ENCODE measurements at regions not wholly inside any gene's neighbourhood (a gene's known extent, or its start where the extent isn't known, plus 50 kb on each side); places are given as distances from the start of the nearest gene placed in this dataset.

GRCh38 chr14:104517426-104517825 is 62.1 kb upstream of the C14orf180 start:
- Histone ChIP-seq H3K4me1 (ENCODE audit: control insufficient read depth in 1 of 2, insufficient read depth in 2 of 2, low read length in 2 of 2) (no peaks in the 10 kb centered on the region), H2AFZ (ENCODE audit: insufficient read depth, low read depth, low read length, poor library complexity, severe bottlenecking) (no peak overlapping the region), H3K9me3 (replicated peaks in 1 of 2; ENCODE audit: control insufficient read depth in 1 of 2, insufficient read depth in 1 of 2, low read length in 2 of 2) (peaks cover 0 to 7% of the 10 kb centered on the region in 2 donors), H3K4me2 (replicated peaks; ENCODE audit: extremely low read depth, low read length, poor library complexity, severe bottlenecking) (no peak overlapping the region), H4K20me1 (ENCODE audit: insufficient read depth, low read length) (no peaks in the 10 kb centered on the region), H3K4me3 (replicated peaks in 1 of 3; ENCODE audit: low read depth in 2 of 3, low read length in 3 of 3) (no peak overlapping the region), H3K27ac (ENCODE audit: low read depth in 1 of 2, low read length in 2 of 2) (no peak overlapping the region), H3K79me2 (ENCODE audit: insufficient read depth, low read length) (no peaks in the 10 kb centered on the region), H3K36me3 (replicated peaks in 1 of 2; ENCODE audit: control insufficient read depth in 1 of 2, insufficient read depth in 2 of 2, low read length in 2 of 2) (no peaks in the 10 kb centered on the region), H3K9ac (ENCODE audit: insufficient read depth, low read length, poor library complexity, severe bottlenecking) (no peak overlapping the region), H3K27me3 (ENCODE audit: control insufficient read depth in 2 of 2, insufficient read depth in 2 of 2, low read length in 2 of 2) (no peaks in the 10 kb centered on the region)
- H3K9me3 Mint-ChIP-seq: peaks cover 0 to 5% (median 3%) of the 10 kb centered on the region in 7 donors
- TF ChIP-seq CTCF (IDR thresholded peaks at IDR 0.05): no peak
- intact Hi-C loops (cut with micrococcal nuclease): no loop called here
- H3K4me3 Mint-ChIP-seq: no peak overlapping the region
- no peak for DNase-seq
- no peaks in the 10 kb centered on the region for H3K4me1 Mint-ChIP-seq
- peaks cover 3 to 5% (median 3%) of the 10 kb centered on the region in 3 donors for H3K27me3 Mint-ChIP-seq (ENCODE audit: low read depth in 3 of 3)
- no peaks in the 10 kb centered on the region for H3K36me3 Mint-ChIP-seq
- no peak overlapping the region for H3K27ac Mint-ChIP-seq
- whole genome bisulfite sequencing (ENCODE audit: insufficient coverage): 96% methylated on average over 8 of the region's 8 CpGs

- Mint-ChIP-seq H3K27me3 (ENCODE audit: low read depth in 3 of 3) (peaks cover under 1 to 5% (median 3%) of the 10 kb centered on the region in 3 donors), H3K4me1 (no peaks in the 10 kb centered on the region), H3K27ac (peak overlapping the region in 1 of 7 donors; percentile 3), H3K4me3 (no peak overlapping the region), H3K36me3 (no peaks in the 10 kb centered on the region), H3K9me3 (peaks cover 0 to 5% (median 3%) of the 10 kb centered on the region in 7 donors)
- H3K79me2 ChIP-seq (ENCODE audit: insufficient read depth, low read length): no peaks in the 10 kb centered on the region
- H3K4me2 ChIP-seq (replicated peaks; ENCODE audit: extremely low read depth, low read length, poor library complexity, severe bottlenecking): no peak overlapping the region
- intact Hi-C loops (cut with micrococcal nuclease): no loop called here
- no peak overlapping the region for H2AFZ ChIP-seq (ENCODE audit: insufficient read depth, low read depth, low read length, poor library complexity, severe bottlenecking)
- DNase-seq: no peak
- no peaks in the 10 kb centered on the region for H4K20me1 ChIP-seq (ENCODE audit: insufficient read depth, low read length)
- H3K27me3 ChIP-seq (ENCODE audit: control insufficient read depth in 2 of 2, insufficient read depth in 2 of 2, low read length in 2 of 2): no peaks in the 10 kb centered on the region
- WGBS (ENCODE audit: insufficient coverage): 91% methylated on average over 13 of the region's 14 CpGs
- H3K4me3 ChIP-seq (replicated peaks in 1 of 3; ENCODE audit: low read depth in 2 of 3, low read length in 3 of 3): no peak overlapping the region
- H3K9ac ChIP-seq (ENCODE audit: insufficient read depth, low read length, poor library complexity, severe bottlenecking): no peak overlapping the region
- H3K27ac ChIP-seq (ENCODE audit: low read depth in 1 of 2, low read length in 2 of 2): no peak overlapping the region
- no peak for TF ChIP-seq CTCF (IDR thresholded peaks at IDR 0.05)
- no peaks in the 10 kb centered on the region for H3K36me3 ChIP-seq (replicated peaks in 1 of 2; ENCODE audit: control insufficient read depth in 1 of 2, insufficient read depth in 2 of 2, low read length in 2 of 2)
- H3K4me1 ChIP-seq (ENCODE audit: control insufficient read depth in 1 of 2, insufficient read depth in 2 of 2, low read length in 2 of 2): no peaks in the 10 kb centered on the region
- H3K9me3 ChIP-seq (replicated peaks in 1 of 2; ENCODE audit: control insufficient read depth in 1 of 2, insufficient read depth in 1 of 2, low read length in 2 of 2): peaks cover 0 to 7% of the 10 kb centered on the region in 2 donors
These were observed 61.7 kb upstream of the C14orf180 start for GRCh38 chr14:104517867-104518266.

All from CD14-positive monocyte (primary cell).